HL-60 (cell line): ENCODE measurements at regions not wholly inside any gene's neighbourhood (a gene's known extent, or its start where the extent isn't known, plus 50 kb on each side); places are given as distances from the start of the nearest gene placed in this dataset.

Source experiments
- DNase-seq, 2 experiments: peaks; one replicate each; pipeline ENCODE4 v3.0.0-alpha.2; 2010 to 2020; ENCODE audit warnings: low read depth in 1 of 2, low spot score in 1 of 2
- H3K27ac ChIP-seq: fragments of 250-450 bp; sonication (Bioruptor Pico); replicated peaks from 2 replicates; pipeline ENCODE4 v1.5.1; 2020; ENCODE audit warnings: mild to moderate bottlenecking, moderate library complexity
- H3K27me3 ChIP-seq: fragments of 250-450 bp; sonication (Bioruptor Pico); 2 replicates; pipeline ENCODE4 v1.5.1; 2021; ENCODE audit warnings: mild to moderate bottlenecking, moderate library complexity; ENCODE audit not compliant: insufficient read depth, poor library complexity, severe bottlenecking
- H3K4me3 ChIP-seq: replicated peaks from 2 replicates; pipeline ENCODE4 v1.5.1; 2011; ENCODE audit warnings: mild to moderate bottlenecking, control low read depth, low read length; ENCODE audit not compliant: insufficient read depth
- GABPA ChIP-seq: IDR thresholded peaks from 2 replicates; pipeline ENCODE4 v1.6.1; 2012; ENCODE audit warnings: low read depth
- POLR2AphosphoS5 ChIP-seq: IDR thresholded peaks from 2 replicates; pipeline ENCODE4 v1.6.1; 2012; ENCODE audit warnings: low read depth
- SPI1 ChIP-seq: IDR thresholded peaks from 2 replicates; pipeline ENCODE4 v1.6.1; 2012; ENCODE audit warnings: low read depth, mild to moderate bottlenecking, borderline replicate concordance
- TF ChIP-seq, protein P1 (sequence below): IDR thresholded peaks from one replicate; pipeline ENCODE4 v1.5.1; 2011; ENCODE audit warnings: low read length, control low read depth, inconsistent platforms; ENCODE audit not compliant: insufficient read depth
- TF ChIP-seq, protein P2 (sequence below): IDR thresholded peaks from 2 replicates; pipeline ENCODE4 v1.6.1; 2012; ENCODE audit warnings: low read depth; ENCODE audit not compliant: insufficient replicate concordance

DNA sequence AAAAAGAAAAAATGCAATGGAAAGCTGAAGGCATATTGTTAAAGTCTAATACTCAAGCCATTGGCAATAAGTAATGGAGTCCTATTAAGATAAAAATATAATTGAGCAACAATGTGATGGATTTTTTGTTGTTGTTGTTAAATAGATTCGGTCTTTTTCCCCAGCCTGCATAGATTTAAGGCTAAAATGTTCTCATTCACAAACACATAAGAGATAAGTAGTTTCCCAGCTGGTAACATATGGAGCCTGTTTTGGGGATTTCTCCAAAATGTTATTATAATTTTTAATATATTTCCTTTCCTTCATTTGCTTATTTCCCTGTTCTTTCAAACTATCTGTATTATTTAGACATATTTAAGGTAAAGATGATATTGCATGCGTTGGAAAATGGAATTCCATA lies 1149.1 kb upstream of the PRR20A start:
- no peak for DNase-seq
- TF ChIP-seq, protein P1, sequence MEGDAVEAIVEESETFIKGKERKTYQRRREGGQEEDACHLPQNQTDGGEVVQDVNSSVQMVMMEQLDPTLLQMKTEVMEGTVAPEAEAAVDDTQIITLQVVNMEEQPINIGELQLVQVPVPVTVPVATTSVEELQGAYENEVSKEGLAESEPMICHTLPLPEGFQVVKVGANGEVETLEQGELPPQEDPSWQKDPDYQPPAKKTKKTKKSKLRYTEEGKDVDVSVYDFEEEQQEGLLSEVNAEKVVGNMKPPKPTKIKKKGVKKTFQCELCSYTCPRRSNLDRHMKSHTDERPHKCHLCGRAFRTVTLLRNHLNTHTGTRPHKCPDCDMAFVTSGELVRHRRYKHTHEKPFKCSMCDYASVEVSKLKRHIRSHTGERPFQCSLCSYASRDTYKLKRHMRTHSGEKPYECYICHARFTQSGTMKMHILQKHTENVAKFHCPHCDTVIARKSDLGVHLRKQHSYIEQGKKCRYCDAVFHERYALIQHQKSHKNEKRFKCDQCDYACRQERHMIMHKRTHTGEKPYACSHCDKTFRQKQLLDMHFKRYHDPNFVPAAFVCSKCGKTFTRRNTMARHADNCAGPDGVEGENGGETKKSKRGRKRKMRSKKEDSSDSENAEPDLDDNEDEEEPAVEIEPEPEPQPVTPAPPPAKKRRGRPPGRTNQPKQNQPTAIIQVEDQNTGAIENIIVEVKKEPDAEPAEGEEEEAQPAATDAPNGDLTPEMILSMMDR, result no peak
- TF ChIP-seq GABPA (no peak), POLR2AphosphoS5 (no peak), SPI1 (no peak)
- TF ChIP-seq, protein P2, sequence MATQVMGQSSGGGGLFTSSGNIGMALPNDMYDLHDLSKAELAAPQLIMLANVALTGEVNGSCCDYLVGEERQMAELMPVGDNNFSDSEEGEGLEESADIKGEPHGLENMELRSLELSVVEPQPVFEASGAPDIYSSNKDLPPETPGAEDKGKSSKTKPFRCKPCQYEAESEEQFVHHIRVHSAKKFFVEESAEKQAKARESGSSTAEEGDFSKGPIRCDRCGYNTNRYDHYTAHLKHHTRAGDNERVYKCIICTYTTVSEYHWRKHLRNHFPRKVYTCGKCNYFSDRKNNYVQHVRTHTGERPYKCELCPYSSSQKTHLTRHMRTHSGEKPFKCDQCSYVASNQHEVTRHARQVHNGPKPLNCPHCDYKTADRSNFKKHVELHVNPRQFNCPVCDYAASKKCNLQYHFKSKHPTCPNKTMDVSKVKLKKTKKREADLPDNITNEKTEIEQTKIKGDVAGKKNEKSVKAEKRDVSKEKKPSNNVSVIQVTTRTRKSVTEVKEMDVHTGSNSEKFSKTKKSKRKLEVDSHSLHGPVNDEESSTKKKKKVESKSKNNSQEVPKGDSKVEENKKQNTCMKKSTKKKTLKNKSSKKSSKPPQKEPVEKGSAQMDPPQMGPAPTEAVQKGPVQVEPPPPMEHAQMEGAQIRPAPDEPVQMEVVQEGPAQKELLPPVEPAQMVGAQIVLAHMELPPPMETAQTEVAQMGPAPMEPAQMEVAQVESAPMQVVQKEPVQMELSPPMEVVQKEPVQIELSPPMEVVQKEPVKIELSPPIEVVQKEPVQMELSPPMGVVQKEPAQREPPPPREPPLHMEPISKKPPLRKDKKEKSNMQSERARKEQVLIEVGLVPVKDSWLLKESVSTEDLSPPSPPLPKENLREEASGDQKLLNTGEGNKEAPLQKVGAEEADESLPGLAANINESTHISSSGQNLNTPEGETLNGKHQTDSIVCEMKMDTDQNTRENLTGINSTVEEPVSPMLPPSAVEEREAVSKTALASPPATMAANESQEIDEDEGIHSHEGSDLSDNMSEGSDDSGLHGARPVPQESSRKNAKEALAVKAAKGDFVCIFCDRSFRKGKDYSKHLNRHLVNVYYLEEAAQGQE, result no peak
- Histone ChIP-seq H3K4me3 (no peak overlapping the region), H3K27me3 (no peaks in the 10 kb centered on the region), H3K27ac (no peak overlapping the region)

DNA sequence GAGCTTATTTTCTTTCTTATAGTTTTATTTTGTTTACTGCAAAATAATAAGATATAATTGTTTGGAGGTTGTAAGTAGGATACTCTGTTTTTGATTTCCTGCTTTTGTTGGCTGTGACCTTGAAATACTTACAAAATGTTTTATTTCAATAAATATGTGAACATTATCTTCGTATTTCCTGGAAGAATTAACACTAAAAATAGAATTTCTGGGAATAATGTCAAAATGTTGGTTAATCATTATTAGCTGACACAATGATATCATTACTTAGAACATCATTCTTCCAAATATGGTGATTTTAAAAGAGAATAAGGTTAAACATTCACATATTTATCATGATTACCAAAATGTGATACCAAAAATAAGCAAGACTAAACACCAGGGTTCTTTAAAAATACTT lies 1148.6 kb upstream of the PRR20A start:
- Histone ChIP-seq H3K4me3 (no peak overlapping the region), H3K27ac (no peak overlapping the region), H3K27me3 (no peaks in the 10 kb centered on the region)
- TF ChIP-seq, protein P2, result no peak
- no peak for TF ChIP-seq SPI1
- no peak for TF ChIP-seq GABPA
- TF ChIP-seq POLR2AphosphoS5, result no peak
- TF ChIP-seq, protein P1, result no peak
- DNase-seq, result no peak

DNA sequence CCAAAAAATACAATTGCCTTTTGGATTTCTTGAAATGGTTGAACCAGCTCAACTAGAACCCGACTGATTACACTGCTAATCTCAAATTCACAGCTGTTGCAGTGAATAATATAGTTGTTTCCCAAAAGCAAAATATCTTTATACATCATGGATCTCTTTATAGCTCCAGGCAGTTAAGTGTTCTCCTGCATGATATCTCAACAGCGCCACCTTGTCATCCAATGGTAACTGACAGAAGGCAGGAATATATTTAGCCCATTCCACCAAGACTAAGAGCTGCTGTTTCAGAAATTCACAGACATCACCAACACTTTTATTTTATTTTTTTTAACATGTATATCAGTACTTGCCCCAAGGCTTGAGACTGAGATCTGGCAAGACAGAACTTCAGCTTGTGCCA lies 1141.0 kb upstream of the PRR20A start:
- Histone ChIP-seq H3K27ac (no peak overlapping the region), H3K4me3 (no peak overlapping the region), H3K27me3 (no peaks in the 10 kb centered on the region)
- DNase-seq, result no peak
- TF ChIP-seq SPI1, result no peak
- no peak for TF ChIP-seq GABPA
- TF ChIP-seq, protein P2, result no peak
- TF ChIP-seq, protein P1, result no peak
- no peak for TF ChIP-seq POLR2AphosphoS5
